ENCODE measurements at regions not wholly inside any gene's neighbourhood (a gene's known extent, or its start where the extent isn't known, plus 50 kb on each side); places are given as distances from the start of the nearest gene placed in this dataset.

DNA sequence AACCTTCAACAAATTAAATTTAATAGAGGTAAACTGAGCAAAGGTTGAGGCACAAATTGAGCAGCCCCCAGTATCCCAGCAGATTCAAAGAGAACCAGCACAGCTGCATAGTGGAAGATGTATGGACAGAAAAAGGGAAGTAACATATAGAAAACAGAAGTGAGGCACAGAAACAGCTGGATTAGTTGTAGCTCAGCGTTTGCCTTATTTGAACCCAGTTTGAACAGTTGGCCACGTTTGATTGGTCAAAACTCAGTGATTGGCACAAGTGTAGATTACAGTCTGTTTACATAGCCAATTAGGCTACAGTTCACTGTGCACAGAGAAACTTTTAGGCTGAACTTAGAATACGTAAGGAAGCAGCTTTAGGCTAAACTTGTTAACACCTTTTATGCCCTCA lies 315.5 kb downstream of the RMST start:
- Mint-ChIP-seq H3K4me3 (ENCODE audit: low read depth) (no peak overlapping the region), H3K27ac (no peak overlapping the region), H3K9me3 (ENCODE audit: low read depth) (peaks cover 17% of the 10 kb centered on the region), H3K27me3 (no peaks in the 10 kb centered on the region), H3K4me1 (ENCODE audit: low read depth) (peaks cover 3% of the 10 kb centered on the region), H3K36me3 (ENCODE audit: insufficient read depth) (no peaks in the 10 kb centered on the region)
- TF ChIP-seq, protein P1, sequence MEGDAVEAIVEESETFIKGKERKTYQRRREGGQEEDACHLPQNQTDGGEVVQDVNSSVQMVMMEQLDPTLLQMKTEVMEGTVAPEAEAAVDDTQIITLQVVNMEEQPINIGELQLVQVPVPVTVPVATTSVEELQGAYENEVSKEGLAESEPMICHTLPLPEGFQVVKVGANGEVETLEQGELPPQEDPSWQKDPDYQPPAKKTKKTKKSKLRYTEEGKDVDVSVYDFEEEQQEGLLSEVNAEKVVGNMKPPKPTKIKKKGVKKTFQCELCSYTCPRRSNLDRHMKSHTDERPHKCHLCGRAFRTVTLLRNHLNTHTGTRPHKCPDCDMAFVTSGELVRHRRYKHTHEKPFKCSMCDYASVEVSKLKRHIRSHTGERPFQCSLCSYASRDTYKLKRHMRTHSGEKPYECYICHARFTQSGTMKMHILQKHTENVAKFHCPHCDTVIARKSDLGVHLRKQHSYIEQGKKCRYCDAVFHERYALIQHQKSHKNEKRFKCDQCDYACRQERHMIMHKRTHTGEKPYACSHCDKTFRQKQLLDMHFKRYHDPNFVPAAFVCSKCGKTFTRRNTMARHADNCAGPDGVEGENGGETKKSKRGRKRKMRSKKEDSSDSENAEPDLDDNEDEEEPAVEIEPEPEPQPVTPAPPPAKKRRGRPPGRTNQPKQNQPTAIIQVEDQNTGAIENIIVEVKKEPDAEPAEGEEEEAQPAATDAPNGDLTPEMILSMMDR (IDR thresholded peaks at IDR 0.05; ENCODE audit: unreplicated experiment): no peak
- no peak for DNase-seq (ENCODE audit: low spot score, unreplicated experiment)

DNA sequence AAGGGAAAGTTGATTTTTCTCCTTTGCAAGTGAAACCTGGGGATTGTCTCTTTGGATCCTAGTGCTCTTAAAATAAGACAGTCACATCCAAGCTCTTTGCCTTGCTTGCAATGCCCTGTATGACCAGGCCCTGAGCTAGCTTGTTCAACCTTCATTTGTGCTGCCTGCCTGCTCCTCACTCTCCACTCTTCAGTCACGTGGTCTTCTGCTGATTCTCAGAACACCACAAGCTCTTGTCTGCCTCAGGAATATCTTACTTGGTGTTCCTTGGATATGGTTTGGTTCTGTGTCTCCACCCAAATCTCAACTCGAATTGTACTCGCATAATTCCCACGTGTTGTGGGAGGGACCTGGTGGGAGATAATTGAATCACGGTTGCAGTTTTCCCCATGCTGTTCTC lies 318.7 kb downstream of the RMST start:
- no peaks in the 10 kb centered on the region for H3K36me3 Mint-ChIP-seq (ENCODE audit: insufficient read depth)
- H3K27me3 Mint-ChIP-seq: no peaks in the 10 kb centered on the region
- H3K4me3 Mint-ChIP-seq (ENCODE audit: low read depth): no peak overlapping the region
- TF ChIP-seq, protein P1 (IDR thresholded peaks at IDR 0.05; ENCODE audit: unreplicated experiment): no peak
- no peak for DNase-seq (ENCODE audit: low spot score, unreplicated experiment)
- no peak overlapping the region for H3K27ac Mint-ChIP-seq
- H3K4me1 Mint-ChIP-seq (ENCODE audit: low read depth): peaks cover 8% of the 10 kb centered on the region
- peaks cover 6% of the 10 kb centered on the region for H3K9me3 Mint-ChIP-seq (ENCODE audit: low read depth)

DNA sequence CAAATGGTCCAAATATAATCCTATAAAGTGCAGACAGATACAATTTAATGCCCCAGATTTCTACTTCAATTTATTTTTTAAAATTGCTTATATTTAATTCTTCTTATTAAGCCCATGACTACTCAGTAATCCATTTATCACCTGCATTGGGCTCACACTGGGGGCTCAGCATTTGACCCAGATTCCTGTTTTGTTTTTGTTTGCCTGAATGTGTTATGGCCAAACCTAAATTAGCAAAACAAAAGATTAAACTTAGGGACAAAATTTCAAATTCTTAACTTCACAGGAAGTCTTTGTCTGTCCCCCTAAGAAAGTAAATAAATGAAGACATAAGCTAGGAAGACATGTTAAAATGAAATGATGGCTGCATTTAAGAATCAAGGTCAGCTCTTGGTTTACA lies 322.3 kb downstream of the RMST start:
- no peak for DNase-seq (ENCODE audit: low spot score, unreplicated experiment)
- no peak overlapping the region for H3K27ac Mint-ChIP-seq

DNA sequence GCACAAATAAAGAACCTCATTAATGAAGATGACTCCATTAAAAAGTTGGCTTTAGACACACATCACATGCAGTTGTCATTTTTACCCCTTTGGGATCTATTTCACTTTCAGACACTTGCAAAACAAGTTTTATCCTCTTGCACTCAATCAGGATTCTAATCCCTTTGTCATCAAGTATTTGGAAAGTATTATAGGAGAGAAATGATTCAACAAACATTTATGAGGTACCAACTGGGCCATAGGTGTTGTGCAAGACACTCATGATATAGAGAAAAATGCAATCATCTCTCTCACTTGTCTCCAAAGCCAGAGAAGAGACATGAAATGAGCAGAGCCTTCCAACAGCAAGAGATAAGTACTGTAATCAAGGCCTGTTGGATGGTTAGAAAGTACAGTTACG lies 327.7 kb downstream of the RMST start:
- Mint-ChIP-seq H3K27ac (no peak overlapping the region), H3K4me1 (ENCODE audit: low read depth) (no peaks in the 10 kb centered on the region), H3K4me3 (ENCODE audit: low read depth) (no peak overlapping the region), H3K27me3 (no peaks in the 10 kb centered on the region), H3K9me3 (ENCODE audit: low read depth) (peaks cover 5% of the 10 kb centered on the region), H3K36me3 (ENCODE audit: insufficient read depth) (no peaks in the 10 kb centered on the region)
- TF ChIP-seq, protein P1 (IDR thresholded peaks at IDR 0.05; ENCODE audit: unreplicated experiment): no peak
- no peak for DNase-seq (ENCODE audit: low spot score, unreplicated experiment)

More for the DNA sequence above, 322.3 kb downstream of the RMST start:
- Mint-ChIP-seq H3K27me3 (no peaks in the 10 kb centered on the region), H3K36me3 (ENCODE audit: insufficient read depth) (no peaks in the 10 kb centered on the region), H3K4me1 (ENCODE audit: low read depth) (peaks cover 8% of the 10 kb centered on the region), H3K9me3 (ENCODE audit: low read depth) (no peaks in the 10 kb centered on the region), H3K4me3 (ENCODE audit: low read depth) (no peak overlapping the region)
- TF ChIP-seq, protein P1 (IDR thresholded peaks at IDR 0.05; ENCODE audit: unreplicated experiment): no peak

DNA sequence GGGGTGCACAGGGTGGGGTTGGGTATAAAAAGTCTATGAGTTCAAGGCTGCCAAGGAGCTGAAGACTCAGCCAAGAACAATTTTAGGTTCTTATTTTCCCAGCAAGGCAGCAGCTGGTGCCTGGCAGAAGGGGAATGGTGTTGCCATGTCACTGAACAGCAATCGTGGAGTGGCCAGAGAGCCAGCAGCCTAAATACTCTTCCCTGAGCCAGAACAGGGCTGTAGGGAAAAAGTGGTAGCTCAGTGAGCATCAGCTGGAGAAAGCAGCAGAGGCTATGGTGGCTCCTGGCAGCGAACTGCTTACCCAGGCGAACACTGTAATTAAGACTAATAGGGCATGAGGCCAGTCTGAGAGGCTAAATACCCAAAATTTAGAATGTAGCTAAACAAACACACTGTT lies 334.9 kb downstream of the RMST start:
- H3K27ac Mint-ChIP-seq: no peak overlapping the region
- no peaks in the 10 kb centered on the region for H3K9me3 Mint-ChIP-seq (ENCODE audit: low read depth)

More for the DNA sequence above, 334.9 kb downstream of the RMST start:
- H3K4me3 Mint-ChIP-seq (ENCODE audit: low read depth): no peak overlapping the region
- no peaks in the 10 kb centered on the region for H3K27me3 Mint-ChIP-seq
- TF ChIP-seq, protein P1 (IDR thresholded peaks at IDR 0.05; ENCODE audit: unreplicated experiment): no peak
- H3K4me1 Mint-ChIP-seq (ENCODE audit: low read depth): no peaks in the 10 kb centered on the region
- no peaks in the 10 kb centered on the region for H3K36me3 Mint-ChIP-seq (ENCODE audit: insufficient read depth)
- no peak for DNase-seq (ENCODE audit: low spot score, unreplicated experiment)

Data from progenitor cell of endocrine pancreas (in vitro differentiated cells).